Caco-2 (cell line): ENCODE measurements at regions not wholly inside any gene's neighbourhood (a gene's known extent, or its start where the extent isn't known, plus 50 kb on each side); places are given as distances from the start of the nearest gene placed in this dataset.

ENCODE experiments used
- BruUV-seq: library from RNA; stranded (reverse); fragments of 400-500 nt; replicated peaks from 2 replicates; lab custom pipeline; 2021; lab: Mats Ljungman, UMichigan
- CTCF ChIA-PET: fragments of 300-600 bp; sonication (Branson Sonifier 250); formaldehyde crosslinking; loops from one replicate; lab custom pipeline; 2022; ENCODE audit warnings: antibody characterized with exemption; lab: Charles Lee
- POLR2A ChIA-PET: fragments of 300-600 bp; sonication (Branson Sonifier 250); formaldehyde crosslinking; loops from one replicate; lab custom pipeline; 2022; ENCODE audit warnings: antibody characterized with exemption; lab: Charles Lee
- DNase-seq, 2 experiments: peaks; one replicate each; pipeline versions ENCODE4 v3.0.0 to v3.0.0-alpha.2; 2020 to 2022
- H3K27me3 ChIP-seq: replicated peaks from 2 replicates; pipeline ENCODE4 v1.6.0; 2011; ENCODE audit warnings: low read length; ENCODE audit not compliant: control insufficient read depth, insufficient read depth
- H3K36me3 ChIP-seq: 2 replicates; pipeline ENCODE4 v1.5.1; 2011; ENCODE audit warnings: low read length; ENCODE audit not compliant: control insufficient read depth, insufficient read depth
- H3K4me1 ChIP-seq: fragments of 250-450 bp; sonication (Bioruptor Pico); 2 replicates; pipeline ENCODE4 v1.5.1; 2020; ENCODE audit warnings: mild to moderate bottlenecking
- H3K4me3 ChIP-seq: 2 replicates; pipeline ENCODE4 v1.5.1; 2011; ENCODE audit warnings: low read depth, mild to moderate bottlenecking, control low read depth, low read length
- H3K9me3 ChIP-seq: fragments of 250-450 bp; sonication (Bioruptor Pico); 2 replicates; pipeline ENCODE4 v1.5.1; 2020; ENCODE audit warnings: mild to moderate bottlenecking, moderate library complexity
- H3K27ac Mint-ChIP-seq: one replicate; pipeline ENCODE4 v1.8.0; 2022; ENCODE audit warnings: mixed read lengths; ENCODE audit not compliant: unreplicated experiment
- H3K27me3 Mint-ChIP-seq: one replicate; pipeline ENCODE4 v1.8.0; 2022; ENCODE audit warnings: mixed read lengths; ENCODE audit not compliant: insufficient read depth, unreplicated experiment
- H3K36me3 Mint-ChIP-seq: one replicate; pipeline ENCODE4 v1.8.0; 2022; ENCODE audit warnings: mild to moderate bottlenecking, mixed read lengths; ENCODE audit not compliant: insufficient read depth, unreplicated experiment
- H3K4me1 Mint-ChIP-seq: one replicate; pipeline ENCODE4 v1.8.0; 2022; ENCODE audit warnings: low read depth, mixed read lengths; ENCODE audit not compliant: unreplicated experiment
- H3K4me3 Mint-ChIP-seq: one replicate; pipeline ENCODE4 v1.8.0; 2022; ENCODE audit warnings: mild to moderate bottlenecking, moderate library complexity, mixed read lengths; ENCODE audit not compliant: unreplicated experiment
- H3K9me3 Mint-ChIP-seq: one replicate; pipeline ENCODE4 v1.8.0; 2022; ENCODE audit warnings: mixed read lengths; ENCODE audit not compliant: unreplicated experiment
- CTCF ChIP-seq, 2 experiments: fragments of 200-600 bp in 1 of 2; IDR thresholded peaks; 1 replicate in 1 of 2; 2 replicates in 1 of 2; pipeline versions ENCODE4 v1.5.1 to v1.8.0; 2011 to 2022; ENCODE audit warnings: antibody characterized with exemption in 1 of 2, control low read depth in 1 of 2, inconsistent platforms in 1 of 2, low read depth in 1 of 2, low read length in 1 of 2, mild to moderate bottlenecking in 1 of 2, moderate library complexity in 1 of 2; ENCODE audit not compliant: insufficient read depth in 1 of 2, severe bottlenecking in 1 of 2, unreplicated experiment in 1 of 2
- intact Hi-C: fragments of 100-400 bp; cut with micrococcal nuclease; formaldehyde crosslinking; loops from one replicate; pipeline ENCODE4 v1.10.0; 2022; ENCODE audit not compliant: unreplicated experiment

- POLR2A ChIA-PET: no interaction called here
Measured at GRCh38 chr14:49220492-49220891, 365.7 kb downstream of the RPS29 start.

GRCh38 chr14:49218436-49219092, 367.6 kb downstream of the RPS29 start:
- POLR2A ChIA-PET: no interaction called here
- Mint-ChIP-seq H3K9me3 (no peaks in the 10 kb centered on the region), H3K4me3 (no peak overlapping the region), H3K27ac (no peak overlapping the region), H3K4me1 (no peaks in the 10 kb centered on the region), H3K27me3 (peaks cover 6% of the 10 kb centered on the region), H3K36me3 (no peaks in the 10 kb centered on the region)
- no peak for TF ChIP-seq CTCF (IDR thresholded peaks at IDR 0.05; ENCODE audit: insufficient read depth in 1 of 2, low read depth in 1 of 2, low read length in 1 of 2, severe bottlenecking in 1 of 2, unreplicated experiment in 1 of 2)
- no peaks in the 10 kb centered on the region for H3K9me3 ChIP-seq
- H3K4me1 ChIP-seq: no peaks in the 10 kb centered on the region
- H3K27me3 ChIP-seq: no peaks in the 10 kb centered on the region
- intact Hi-C loops: no loop called here
- CTCF ChIA-PET: no interaction called here
- DNase-seq: no peak
- BruUV-seq: no TSS peak
- no peak overlapping the region for H3K4me3 ChIP-seq
- H3K36me3 ChIP-seq: no peaks in the 10 kb centered on the region

More at GRCh38 chr14:49220492-49220891, 365.7 kb downstream of the RPS29 start:
- no peaks in the 10 kb centered on the region for H3K36me3 Mint-ChIP-seq
- H3K4me1 Mint-ChIP-seq: no peaks in the 10 kb centered on the region
- H3K27me3 Mint-ChIP-seq: peaks cover 6% of the 10 kb centered on the region
- H3K27ac Mint-ChIP-seq: no peak overlapping the region
- Histone ChIP-seq H3K4me1 (no peaks in the 10 kb centered on the region), H3K36me3 (no peaks in the 10 kb centered on the region), H3K9me3 (no peaks in the 10 kb centered on the region), H3K27me3 (no peaks in the 10 kb centered on the region), H3K4me3 (no peak overlapping the region)
- no peak for TF ChIP-seq CTCF (IDR thresholded peaks at IDR 0.05; ENCODE audit: insufficient read depth in 1 of 2, low read depth in 1 of 2, low read length in 1 of 2, severe bottlenecking in 1 of 2, unreplicated experiment in 1 of 2)
- H3K4me3 Mint-ChIP-seq: no peak overlapping the region
- CTCF ChIA-PET: no interaction called here
- no TSS peak for BruUV-seq
- intact Hi-C loops: no loop called here
- DNase-seq: no peak
- no peaks in the 10 kb centered on the region for H3K9me3 Mint-ChIP-seq

- H3K36me3 ChIP-seq: no peaks in the 10 kb centered on the region
- H3K9me3 ChIP-seq: no peaks in the 10 kb centered on the region
- no peak overlapping the region for H3K27ac Mint-ChIP-seq
- no peak for DNase-seq
- H3K27me3 ChIP-seq: no peaks in the 10 kb centered on the region
- no peaks in the 10 kb centered on the region for H3K4me1 Mint-ChIP-seq
- H3K36me3 Mint-ChIP-seq: no peaks in the 10 kb centered on the region
- no peak for TF ChIP-seq CTCF (IDR thresholded peaks at IDR 0.05; ENCODE audit: insufficient read depth in 1 of 2, low read depth in 1 of 2, low read length in 1 of 2, severe bottlenecking in 1 of 2, unreplicated experiment in 1 of 2)
- no peaks in the 10 kb centered on the region for H3K4me1 ChIP-seq
- H3K27me3 Mint-ChIP-seq: peaks cover 5% of the 10 kb centered on the region
- H3K4me3 ChIP-seq: no peak overlapping the region
- CTCF ChIA-PET: no interaction called here
- intact Hi-C loops: no loop called here
- POLR2A ChIA-PET: no interaction called here
- BruUV-seq: no TSS peak
- no peaks in the 10 kb centered on the region for H3K9me3 Mint-ChIP-seq
- no peak overlapping the region for H3K4me3 Mint-ChIP-seq
Measured at GRCh38 chr14:49212721-49213120, 373.5 kb downstream of the RPS29 start.
